Heart left ventricle (tissue), 16 donors: ENCODE measurements at regions not wholly inside any gene's neighbourhood (a gene's known extent, or its start where the extent isn't known, plus 50 kb on each side); places are given as distances from the start of the nearest gene placed in this dataset.
"Not testable (repeated sequence)": the region's sequence is repeated elsewhere in the genome, so short reads cannot be mapped to it uniquely, and the experiment has no call there.

Source experiments
- ATAC-seq, 4 donors: fragments of 200-7000 bp; cut with Tn5 transposase; one replicate each; pipeline ENCODE4 v1.9.1; 2020 to 2022; ENCODE audit warnings: moderate library complexity in 4 of 4, mild to moderate bottlenecking in 3 of 4, moderate number of reproducible peaks in 1 of 4
- DNase-seq, 5 donors: peaks; one replicate each; pipeline ENCODE4 v3.0.0-alpha.2; 2020
- H3K27ac ChIP-seq, 12 donors: fragments of 200-600 bp; sonication (generic) in 4 of 12; one replicate each; pipeline versions ENCODE4 v1.5.0 to v1.8.0; 2016 to 2022; ENCODE audit warnings: mild to moderate bottlenecking in 2 of 12
- H3K27me3 ChIP-seq, 9 donors: fragments of 200-600 bp; sonication (generic) in 2 of 9; one replicate each; pipeline versions ENCODE4 v1.5.1 to v1.8.0; 2016 to 2022; ENCODE audit warnings: mild to moderate bottlenecking in 3 of 9
- H3K36me3 ChIP-seq, 9 donors: fragments of 200-600 bp; sonication (generic) in 2 of 9; one replicate each; pipeline versions ENCODE4 v1.5.0 to v1.8.0; 2018 to 2022; ENCODE audit warnings: mild to moderate bottlenecking in 2 of 9
- H3K4me1 ChIP-seq, 12 donors: fragments of 200-600 bp; sonication (generic) in 4 of 12; one replicate each; pipeline versions ENCODE4 v1.5.0 to v1.8.0; 2016 to 2022; ENCODE audit warnings: mild to moderate bottlenecking in 3 of 12
- H3K4me3 ChIP-seq, 12 donors: fragments of 200-600 bp; sonication (generic) in 4 of 12; one replicate each; pipeline versions ENCODE4 v1.5.0 to v1.8.0; 2017 to 2022; ENCODE audit warnings: mild to moderate bottlenecking in 9 of 12, moderate library complexity in 4 of 12
- H3K9me3 ChIP-seq, 12 donors: fragments of 200-600 bp; sonication (generic) in 4 of 12; one replicate each; pipeline versions ENCODE4 v1.5.0 to v1.8.0; 2016 to 2022; ENCODE audit warnings: mild to moderate bottlenecking in 1 of 12
- POLR2A ChIP-seq, 2 donors: fragments of 450-650 bp; IDR thresholded peaks; one replicate each; pipeline ENCODE4 v1.6.1; 2017; ENCODE audit warnings: antibody characterized with exemption in 2 of 2, mild to moderate bottlenecking in 2 of 2, moderate library complexity in 2 of 2
- WGBS, 4 donors: extraction: QIAGEN DNeasy Blood & Tissue Kit in 2 of 4; methylation state at CpG; one replicate each; pipeline versions ENCODE4 v1.1.5 to v1.1.7; 2013 to 2018; 5-methylcytosine and 5-hydroxymethylcytosine counted together
- intact Hi-C, 10 donors: fragments of 100-400 bp; cut with DNase I; formaldehyde crosslinking; loops; one replicate each; pipeline versions ENCODE4 v1.11.1 to v1.14.2; 2022
- TF ChIP-seq, protein P1 (sequence below), 12 donors: fragments of 200-600 bp; sonication (generic) in 4 of 12; IDR thresholded peaks; one replicate each; pipeline versions ENCODE4 v1.5.0 to v1.8.0; 2018 to 2022; ENCODE audit warnings: antibody characterized with exemption in 12 of 12, mild to moderate bottlenecking in 5 of 12
- donor health status: ischemic (EF 13 %, LVEDD 7.1; RV severe dilation, severe dysfunction).
- donor health status: healthy with polysubstance abuse.
- donor health status: DM: no; HTN: yes; CAD: no.
- donor health status: DM: no; HTN: no; CAD: no.
- donor health status: ischemic (EF 25% LVEDD 6.9; RV normal size, moderate dysfunction).
- donor health status: ischemic (EF 25% LVEDD 5.7; RV mildly dilated, moderate dysfunction).
- donor health status: healthy.
- donor health status: DM: yes; HTN: yes; CAD: no.
- donor health status: ischemic (EF 35%, LVEDD 5.7; RV mildly dilated, moderate dysfunction).
- donor health status: nonischemic (EF 11% LVEDD 7.7; RV severe dilation, severe dysfunction).
- donor health status: DM: yes; HTN: yes; CAD: no.
- donor health status: PGD.
- donor health status: ischemic (EF 29% LVEDD 5.4; RV normal size, mild dysfunction).
- donor health status: nonischemic (EF 23%, LVEDD 6.1; RV moderate dilation, normal function).

DNA sequence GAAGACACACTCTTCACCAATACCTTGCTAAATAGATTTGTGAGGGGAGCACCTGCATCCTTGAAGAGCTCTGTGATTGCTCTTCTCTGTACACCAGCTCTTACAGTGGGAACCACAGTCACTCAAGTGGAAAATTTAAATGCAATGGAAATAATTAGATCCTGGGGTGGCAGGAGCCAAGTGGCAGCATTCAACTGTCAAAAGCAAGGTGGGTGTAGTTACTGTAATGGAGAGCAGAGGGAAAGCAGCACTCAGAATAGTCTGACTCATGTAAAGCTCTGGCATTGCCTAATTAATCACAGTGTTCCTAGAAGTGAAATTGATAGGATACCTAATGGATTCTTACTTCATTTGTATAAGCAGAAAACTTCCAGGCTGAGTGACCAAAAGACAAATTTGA lies 245.8 kb downstream of the KCNE4 start:
- Histone ChIP-seq H3K27ac (no peak overlapping the region), H3K36me3 (no peaks in the 10 kb centered on the region), H3K4me3 (no peak overlapping the region), H3K9me3 (peaks cover 0 to 3% (median 0%) of the 10 kb centered on the region in 12 donors), H3K27me3 (no peaks in the 10 kb centered on the region), H3K4me1 (no peaks in the 10 kb centered on the region)
- ATAC-seq = no peak
- TF ChIP-seq, protein P1, sequence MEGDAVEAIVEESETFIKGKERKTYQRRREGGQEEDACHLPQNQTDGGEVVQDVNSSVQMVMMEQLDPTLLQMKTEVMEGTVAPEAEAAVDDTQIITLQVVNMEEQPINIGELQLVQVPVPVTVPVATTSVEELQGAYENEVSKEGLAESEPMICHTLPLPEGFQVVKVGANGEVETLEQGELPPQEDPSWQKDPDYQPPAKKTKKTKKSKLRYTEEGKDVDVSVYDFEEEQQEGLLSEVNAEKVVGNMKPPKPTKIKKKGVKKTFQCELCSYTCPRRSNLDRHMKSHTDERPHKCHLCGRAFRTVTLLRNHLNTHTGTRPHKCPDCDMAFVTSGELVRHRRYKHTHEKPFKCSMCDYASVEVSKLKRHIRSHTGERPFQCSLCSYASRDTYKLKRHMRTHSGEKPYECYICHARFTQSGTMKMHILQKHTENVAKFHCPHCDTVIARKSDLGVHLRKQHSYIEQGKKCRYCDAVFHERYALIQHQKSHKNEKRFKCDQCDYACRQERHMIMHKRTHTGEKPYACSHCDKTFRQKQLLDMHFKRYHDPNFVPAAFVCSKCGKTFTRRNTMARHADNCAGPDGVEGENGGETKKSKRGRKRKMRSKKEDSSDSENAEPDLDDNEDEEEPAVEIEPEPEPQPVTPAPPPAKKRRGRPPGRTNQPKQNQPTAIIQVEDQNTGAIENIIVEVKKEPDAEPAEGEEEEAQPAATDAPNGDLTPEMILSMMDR (IDR thresholded peaks at IDR 0.05) = no peak
- intact Hi-C loops = no loop called here
- no peak for DNase-seq

DNA sequence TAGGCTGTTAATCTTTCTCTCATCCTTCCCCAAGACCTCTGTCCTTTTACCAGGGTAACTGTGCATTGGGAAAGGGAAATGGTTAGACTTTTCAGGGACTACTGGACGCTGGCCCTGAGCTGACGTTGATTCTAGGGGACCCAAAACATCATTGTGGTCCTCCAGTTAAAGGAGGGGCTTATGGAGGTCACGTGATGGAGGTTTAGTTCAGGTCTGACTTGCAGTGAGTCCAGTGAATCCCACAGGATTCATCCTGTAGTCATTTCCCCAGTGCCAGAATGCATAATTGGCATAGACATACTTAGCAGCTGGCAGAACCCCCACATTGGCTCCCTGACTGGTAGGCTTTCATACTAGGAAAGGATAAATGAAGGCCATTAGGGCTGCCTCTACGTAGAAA lies 246.3 kb downstream of the KCNE4 start:
- ATAC-seq, H3K4me1 ChIP-seq, DNase-seq, H3K9me3 ChIP-seq, H3K27me3 ChIP-seq, intact Hi-C loops, H3K27ac ChIP-seq, H3K4me3 ChIP-seq, H3K36me3 ChIP-seq: not testable (repeated sequence)
- WGBS, 4 donors = 66 to 76% (median 74%) methylated on average over 4 of the region's 4 CpGs

- DNase-seq (no peak), ATAC-seq (no peak)
- intact Hi-C loops = no loop called here
- H3K4me3 ChIP-seq = no peak overlapping the region
- TF ChIP-seq, protein P1 (IDR thresholded peaks at IDR 0.05) = no peak
- no peaks in the 10 kb centered on the region for H3K27me3 ChIP-seq
- no peaks in the 10 kb centered on the region for H3K36me3 ChIP-seq
- H3K9me3 ChIP-seq = no peaks in the 10 kb centered on the region
- no peaks in the 10 kb centered on the region for H3K4me1 ChIP-seq
- 62 to 73% (median 72%) methylated on average over 4 of the region's 4 CpGs for WGBS, 4 donors
- no peak overlapping the region for H3K27ac ChIP-seq
Observed at GRCh38 chr2:223300326-223300725, 248.3 kb downstream of the KCNE4 start.

- intact Hi-C loops = no loop called here
- TF ChIP-seq, protein P1 (IDR thresholded peaks at IDR 0.05) = peak in 5 of 12 donors; percentile 12 to 31 (median 27)
- no peak for TF ChIP-seq POLR2A (IDR thresholded peaks at IDR 0.05)
- no peak for DNase-seq
- no peak for ATAC-seq
- Histone ChIP-seq H3K4me1 (no peaks in the 10 kb centered on the region), H3K27ac (no peak overlapping the region), H3K4me3 (no peak overlapping the region), H3K27me3 (no peaks in the 10 kb centered on the region), H3K36me3 (no peaks in the 10 kb centered on the region), H3K9me3 (no peaks in the 10 kb centered on the region)
- WGBS, 4 donors = 56 to 60% (median 58%) methylated on average over 3 of the region's 3 CpGs
Observed at GRCh38 chr2:223306371-223306770, 254.4 kb downstream of the KCNE4 start.

GRCh38 chr2:223311889-223312680 lies 260.1 kb downstream of the KCNE4 start:
- no peak overlapping the region for H3K4me3 ChIP-seq
- DNase-seq (no peak), ATAC-seq (no peak)
- H3K27ac ChIP-seq = no peak overlapping the region
- intact Hi-C loops = no loop called here
- H3K27me3 ChIP-seq = no peaks in the 10 kb centered on the region
- H3K4me1 ChIP-seq = no peaks in the 10 kb centered on the region
- H3K9me3 ChIP-seq = no peaks in the 10 kb centered on the region
- WGBS, 4 donors = 70 to 85% (median 78%) methylated on average over 11 of the region's 11 CpGs
- no peaks in the 10 kb centered on the region for H3K36me3 ChIP-seq
- TF ChIP-seq POLR2A (IDR thresholded peaks at IDR 0.05) = no peak
